MM.1S (cell line): ENCODE measurements at regions not wholly inside any gene's neighbourhood (a gene's known extent, or its start where the extent isn't known, plus 50 kb on each side); places are given as distances from the start of the nearest gene placed in this dataset.

Source experiments
- DNase-seq: peaks from one replicate; pipeline ENCODE4 v3.0.0-alpha.2; 2015
- H2AFZ ChIP-seq: fragments of 300-600 bp; sonication (generic); 2 replicates; pipeline ENCODE4 v1.6.0; 2016; ENCODE audit warnings: antibody characterized with exemption, low read length
- H3F3A ChIP-seq: fragments of 300-600 bp; sonication (generic); 2 replicates; pipeline ENCODE4 v1.6.1; 2016; ENCODE audit warnings: mild to moderate bottlenecking, antibody characterized with exemption, low read length, moderate library complexity, mixed read lengths; ENCODE audit not compliant: insufficient read depth
- H3K27ac ChIP-seq: fragments of 300-600 bp; sonication (generic); 2 replicates; pipeline ENCODE4 v1.5.1; 2016; ENCODE audit warnings: mild to moderate bottlenecking, low read length
- H3K27me3 ChIP-seq: fragments of 300-600 bp; sonication (generic); replicated peaks from 2 replicates; pipeline ENCODE4 v1.6.0; 2016; ENCODE audit warnings: low read length; ENCODE audit not compliant: insufficient read depth
- H3K36me3 ChIP-seq: fragments of 300-600 bp; sonication (generic); replicated peaks from 2 replicates; pipeline ENCODE4 v1.6.1; 2016; ENCODE audit warnings: mild to moderate bottlenecking, low read length, mixed read lengths; ENCODE audit not compliant: insufficient read depth
- H3K4me1 ChIP-seq: fragments of 300-600 bp; sonication (generic); 2 replicates; pipeline ENCODE4 v1.6.1; 2016; ENCODE audit warnings: low read length, mixed read lengths
- H3K4me2 ChIP-seq: fragments of 300-600 bp; sonication (generic); 2 replicates; pipeline ENCODE4 v1.6.0; 2016; ENCODE audit warnings: low read depth, low read length
- H3K4me3 ChIP-seq: fragments of 300-600 bp; sonication (generic); 2 replicates; pipeline ENCODE4 v1.5.1; 2016; ENCODE audit warnings: low read length, mixed read lengths
- H3K79me2 ChIP-seq: fragments of 300-600 bp; sonication (generic); 2 replicates; pipeline ENCODE4 v1.6.1; 2016; ENCODE audit warnings: mixed run types, low read length, mixed read lengths
- H3K9ac ChIP-seq: fragments of 300-600 bp; sonication (generic); 2 replicates; pipeline ENCODE4 v1.6.1; 2016; ENCODE audit warnings: low read length, mixed read lengths
- H3K9me2 ChIP-seq: fragments of 300-600 bp; sonication (generic); replicated peaks from 2 replicates; pipeline ENCODE4 v1.6.1; 2016; ENCODE audit warnings: mild to moderate bottlenecking, low read length, mixed read lengths; ENCODE audit not compliant: insufficient read depth
- H3K9me3 ChIP-seq: fragments of 300-600 bp; sonication (generic); replicated peaks from 2 replicates; pipeline ENCODE4 v1.6.1; 2016; ENCODE audit warnings: mild to moderate bottlenecking, low read length, mixed read lengths; ENCODE audit not compliant: insufficient read depth
- H4K20me1 ChIP-seq: fragments of 300-600 bp; sonication (generic); 2 replicates; pipeline ENCODE4 v1.6.1; 2016; ENCODE audit warnings: mild to moderate bottlenecking, low read length, moderate library complexity, mixed read lengths; ENCODE audit not compliant: insufficient read depth
- CTCF ChIP-seq: fragments of 300-600 bp; sonication (generic); IDR thresholded peaks from 2 replicates; pipeline ENCODE4 v1.5.1; 2016; ENCODE audit warnings: antibody characterized with exemption, low read length, mixed read lengths
- EZH2 ChIP-seq: fragments of 300-600 bp; sonication (generic); optimal IDR thresholded peaks from 2 replicates; pipeline ENCODE3; 2017; ENCODE audit warnings: low read depth, mild to moderate bottlenecking, antibody characterized with exemption, low read length, mixed read lengths
- EZH2phosphoT487 ChIP-seq: fragments of 300-600 bp; sonication (generic); IDR thresholded peaks from 2 replicates; pipeline ENCODE4 v1.6.1; 2018; ENCODE audit warnings: antibody characterized with exemption, low read length

- no peaks in the 10 kb centered on the region for H3K9me3 ChIP-seq
- H3K9ac ChIP-seq = no peak overlapping the region
- H4K20me1 ChIP-seq = no peaks in the 10 kb centered on the region
- H3K4me3 ChIP-seq = no peak overlapping the region
- no peaks in the 10 kb centered on the region for H3K9me2 ChIP-seq
- no peaks in the 10 kb centered on the region for H3K36me3 ChIP-seq
- TF ChIP-seq EZH2phosphoT487 (no peak), EZH2 (no peak), CTCF (no peak)
- H3K4me1 ChIP-seq = no peaks in the 10 kb centered on the region
- H3K4me2 ChIP-seq = no peak overlapping the region
- H3F3A ChIP-seq = no peaks in the 10 kb centered on the region
- no peaks in the 10 kb centered on the region for H3K79me2 ChIP-seq
- no peak overlapping the region for H2AFZ ChIP-seq
- no peak for DNase-seq
- H3K27ac ChIP-seq = no peak overlapping the region
- H3K27me3 ChIP-seq = no peaks in the 10 kb centered on the region
Measured at GRCh38 chr13:85545771-85546170, 253.4 kb downstream of the SLITRK6 start.

DNA sequence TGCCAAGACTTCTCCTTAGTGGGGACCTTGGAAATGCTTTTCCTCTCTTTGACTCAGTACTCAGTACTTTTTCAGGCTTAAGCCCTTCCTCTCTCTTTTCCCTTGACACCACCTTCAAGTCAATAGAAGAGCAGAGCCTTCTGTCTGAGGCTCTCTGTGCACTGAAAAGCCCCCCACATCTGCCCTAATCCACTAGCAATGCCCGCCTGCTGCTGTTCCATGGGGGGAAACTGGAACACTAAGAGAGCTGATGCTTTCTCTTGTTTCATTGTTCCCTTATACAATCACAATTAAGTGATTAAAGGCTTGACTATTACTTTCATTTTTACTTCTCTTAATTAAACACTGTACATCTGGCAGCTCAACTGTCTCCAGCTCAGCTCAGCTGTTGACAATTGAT lies 254.5 kb downstream of the SLITRK6 start:
- DNase-seq = no peak
- Histone ChIP-seq H3K4me2 (no peak overlapping the region), H3F3A (no peaks in the 10 kb centered on the region), H3K9me2 (no peaks in the 10 kb centered on the region), H3K9ac (no peak overlapping the region), H3K27ac (no peak overlapping the region), H3K4me1 (no peaks in the 10 kb centered on the region), H3K9me3 (no peaks in the 10 kb centered on the region), H3K36me3 (no peaks in the 10 kb centered on the region), H2AFZ (no peak overlapping the region), H3K4me3 (no peak overlapping the region), H3K79me2 (no peaks in the 10 kb centered on the region), H4K20me1 (no peaks in the 10 kb centered on the region), H3K27me3 (no peaks in the 10 kb centered on the region)
- TF ChIP-seq EZH2 (no peak), EZH2phosphoT487 (no peak), CTCF (no peak)

- H4K20me1 ChIP-seq = no peaks in the 10 kb centered on the region
- H3K27ac ChIP-seq = no peak overlapping the region
- TF ChIP-seq EZH2 (no peak), EZH2phosphoT487 (no peak), CTCF (no peak)
- no peak overlapping the region for H3K4me2 ChIP-seq
- H3K36me3 ChIP-seq = no peaks in the 10 kb centered on the region
- no peaks in the 10 kb centered on the region for H3K9me2 ChIP-seq
- H3K4me3 ChIP-seq = no peak overlapping the region
- no peaks in the 10 kb centered on the region for H3F3A ChIP-seq
- H3K27me3 ChIP-seq = no peaks in the 10 kb centered on the region
- H2AFZ ChIP-seq = no peak overlapping the region
- H3K79me2 ChIP-seq = no peaks in the 10 kb centered on the region
- H3K4me1 ChIP-seq = no peaks in the 10 kb centered on the region
- H3K9me3 ChIP-seq = no peaks in the 10 kb centered on the region
- H3K9ac ChIP-seq = no peak overlapping the region
- no peak for DNase-seq
Measured at GRCh38 chr13:85543144-85543543, 256.1 kb downstream of the SLITRK6 start.
